ENCODE measurements at regions not wholly inside any gene's neighbourhood (a gene's known extent, or its start where the extent isn't known, plus 50 kb on each side); places are given as distances from the start of the nearest gene placed in this dataset.

GRCh38 chr15:98547741-98548138, 100.6 kb upstream of the IGF1R start:
- TF ChIP-seq CTCF (IDR thresholded peaks at IDR 0.05): no peak
- no peak for TF ChIP-seq POLR2A (IDR thresholded peaks at IDR 0.05)
